H1 (cell line): ENCODE measurements at regions not wholly inside any gene's neighbourhood (a gene's known extent, or its start where the extent isn't known, plus 50 kb on each side); places are given as distances from the start of the nearest gene placed in this dataset.

Experiments
- CTCF ChIP-seq, 3 experiments: IDR thresholded peaks; 1 replicate in 2 of 3; 2 replicates in 1 of 3; pipeline versions ENCODE4 v1.5.1 to v1.6.1; 2011; ENCODE audit warnings: low read length in 3 of 3, mild to moderate bottlenecking in 3 of 3, inconsistent platforms in 2 of 3, low read depth in 1 of 3, moderate library complexity in 1 of 3; ENCODE audit not compliant: insufficient read depth in 1 of 3; ENCODE audit errors: control extremely low read depth in 1 of 3
- MAFK ChIP-seq: IDR thresholded peaks from 2 replicates; pipeline ENCODE4 v1.6.1; 2012; ENCODE audit warnings: low read depth, mild to moderate bottlenecking, improper control_type of control experiment, low read length
- POLR2A ChIP-seq, 2 experiments: IDR thresholded peaks; 1 replicate in 1 of 2; 2 replicates in 1 of 2; pipeline ENCODE4 v1.6.1; 2011; ENCODE audit warnings: low read depth in 2 of 2, low read length in 2 of 2, mild to moderate bottlenecking in 2 of 2; ENCODE audit errors: control extremely low read depth in 1 of 2
- POLR2AphosphoS5 ChIP-seq: IDR thresholded peaks from 2 replicates; pipeline ENCODE4 v1.6.1; 2011; ENCODE audit warnings: low read depth, low read length
- RNF2 ChIP-seq: fragments of 200-900, 300-1000 bp; sonication (generic); IDR thresholded peaks from 2 replicates; pipeline ENCODE4 v1.7.1; 2016; ENCODE audit warnings: borderline replicate concordance, low read depth, mild to moderate bottlenecking, antibody characterized with exemption, low read length; ENCODE audit not compliant: poor library complexity, severe bottlenecking; ENCODE audit errors: missing control alignments
- TCF12 ChIP-seq: IDR thresholded peaks from 2 replicates; pipeline ENCODE4 v1.6.1; 2011; ENCODE audit warnings: low read depth, mild to moderate bottlenecking, low read length

GRCh38 chr2:67923696-67924095 is 139.1 kb downstream of the C1D start:
- TF ChIP-seq POLR2AphosphoS5 (no peak), POLR2A (IDR thresholded peaks at IDR 0.05; ENCODE audit: control extremely low read depth in 1 of 2, low read depth in 2 of 2, low read length in 2 of 2) (no peak), TCF12 (no peak), CTCF (IDR thresholded peaks at IDR 0.05; ENCODE audit: control extremely low read depth in 1 of 3, insufficient read depth in 1 of 3, low read depth in 1 of 3, low read length in 3 of 3) (no peak), MAFK (no peak), RNF2 (no peak)
